ENCODE measurements at regions not wholly inside any gene's neighbourhood (a gene's known extent, or its start where the extent isn't known, plus 50 kb on each side); places are given as distances from the start of the nearest gene placed in this dataset.
"Not testable (repeated sequence)": the region's sequence is repeated elsewhere in the genome, so short reads cannot be mapped to it uniquely, and the experiment has no call there.

GRCh38 chr13:19362946-19363510 lies 181.4 kb upstream of the TUBA3C start:
- H3K4me1 ChIP-seq (ENCODE audit: low read length) = no peaks in the 10 kb centered on the region
- no peaks in the 10 kb centered on the region for H3K9me3 ChIP-seq (replicated peaks; ENCODE audit: insufficient read depth, low read length)
- DNase-seq = no peak
- no peaks in the 10 kb centered on the region for H3K27me3 ChIP-seq (replicated peaks; ENCODE audit: insufficient read depth, low read length)
- no peak overlapping the region for H2AFZ ChIP-seq (ENCODE audit: low read length)
- H3F3A ChIP-seq (ENCODE audit: insufficient read depth, low read length) = no peaks in the 10 kb centered on the region
- H3K27ac ChIP-seq (ENCODE audit: low read length) = no peak overlapping the region
- H3K4me2 ChIP-seq (ENCODE audit: low read depth, low read length) = no peak overlapping the region
- H3K9me2 ChIP-seq (replicated peaks; ENCODE audit: insufficient read depth, low read length) = no peaks in the 10 kb centered on the region
- no peak overlapping the region for H3K9ac ChIP-seq (ENCODE audit: low read length)
- no peak overlapping the region for H3K4me3 ChIP-seq (ENCODE audit: low read length)
- no peaks in the 10 kb centered on the region for H4K20me1 ChIP-seq (ENCODE audit: insufficient read depth, low read length)
- H3K36me3 ChIP-seq (replicated peaks; ENCODE audit: insufficient read depth, low read length) = no peaks in the 10 kb centered on the region
- H3K79me2 ChIP-seq (ENCODE audit: low read length) = no peaks in the 10 kb centered on the region
- no peak for TF ChIP-seq EZH2phosphoT487 (IDR thresholded peaks at IDR 0.05; ENCODE audit: low read length)
- no peak for TF ChIP-seq EZH2 (optimal IDR thresholded peaks at IDR 0.05; ENCODE audit: low read depth, low read length)
- TF ChIP-seq CTCF (IDR thresholded peaks at IDR 0.05; ENCODE audit: low read length) = no peak

- not testable (repeated sequence) for DNase-seq
Measured at GRCh38 chr13:19359697-19360096, 178.1 kb upstream of the TUBA3C start.

GRCh38 chr13:19345916-19346422 lies 164.3 kb upstream of the TUBA3C start:
- no peaks in the 10 kb centered on the region for H3K36me3 ChIP-seq (replicated peaks; ENCODE audit: insufficient read depth, low read length)
- no peaks in the 10 kb centered on the region for H4K20me1 ChIP-seq (ENCODE audit: insufficient read depth, low read length)
- no peaks in the 10 kb centered on the region for H3K79me2 ChIP-seq (ENCODE audit: low read length)
- no peaks in the 10 kb centered on the region for H3K27me3 ChIP-seq (replicated peaks; ENCODE audit: insufficient read depth, low read length)
- TF ChIP-seq EZH2 (optimal IDR thresholded peaks at IDR 0.05; ENCODE audit: low read depth, low read length) = no peak
- TF ChIP-seq CTCF (IDR thresholded peaks at IDR 0.05; ENCODE audit: low read length) = no peak
- TF ChIP-seq EZH2phosphoT487 (IDR thresholded peaks at IDR 0.05; ENCODE audit: low read length) = no peak
- DNase-seq = no peak
- no peak overlapping the region for H3K9ac ChIP-seq (ENCODE audit: low read length)
- no peaks in the 10 kb centered on the region for H3K9me2 ChIP-seq (replicated peaks; ENCODE audit: insufficient read depth, low read length)
- H2AFZ ChIP-seq (ENCODE audit: low read length) = no peak overlapping the region
- H3K4me1 ChIP-seq (ENCODE audit: low read length) = no peaks in the 10 kb centered on the region
- H3K27ac ChIP-seq (ENCODE audit: low read length) = no peak overlapping the region
- H3K9me3 ChIP-seq (replicated peaks; ENCODE audit: insufficient read depth, low read length) = no peaks in the 10 kb centered on the region
- H3F3A ChIP-seq (ENCODE audit: insufficient read depth, low read length) = no peaks in the 10 kb centered on the region
- no peak overlapping the region for H3K4me2 ChIP-seq (ENCODE audit: low read depth, low read length)
- H3K4me3 ChIP-seq (ENCODE audit: low read length) = no peak overlapping the region

More at GRCh38 chr13:19359697-19360096, 178.1 kb upstream of the TUBA3C start:
- not testable (repeated sequence) for H3K27ac ChIP-seq (ENCODE audit: low read length); H4K20me1 ChIP-seq (ENCODE audit: insufficient read depth, low read length); H3K27me3 ChIP-seq (replicated peaks; ENCODE audit: insufficient read depth, low read length); H3K4me2 ChIP-seq (ENCODE audit: low read depth, low read length); H3K9ac ChIP-seq (ENCODE audit: low read length); H3K36me3 ChIP-seq (replicated peaks; ENCODE audit: insufficient read depth, low read length); H3K9me3 ChIP-seq (replicated peaks; ENCODE audit: insufficient read depth, low read length); H3K4me3 ChIP-seq (ENCODE audit: low read length); H2AFZ ChIP-seq (ENCODE audit: low read length); H3K4me1 ChIP-seq (ENCODE audit: low read length); H3K9me2 ChIP-seq (replicated peaks; ENCODE audit: insufficient read depth, low read length); H3F3A ChIP-seq (ENCODE audit: insufficient read depth, low read length); H3K79me2 ChIP-seq (ENCODE audit: low read length)

GRCh38 chr13:19345158-19345557 lies 163.5 kb upstream of the TUBA3C start:
- Histone ChIP-seq H3K4me1 (ENCODE audit: low read length) (no peaks in the 10 kb centered on the region), H3K27me3 (replicated peaks; ENCODE audit: insufficient read depth, low read length) (no peaks in the 10 kb centered on the region), H3K36me3 (replicated peaks; ENCODE audit: insufficient read depth, low read length) (no peaks in the 10 kb centered on the region), H3K79me2 (ENCODE audit: low read length) (no peaks in the 10 kb centered on the region), H3F3A (ENCODE audit: insufficient read depth, low read length) (no peaks in the 10 kb centered on the region), H3K9ac (ENCODE audit: low read length) (no peak overlapping the region), H3K9me2 (replicated peaks; ENCODE audit: insufficient read depth, low read length) (no peaks in the 10 kb centered on the region), H2AFZ (ENCODE audit: low read length) (no peak overlapping the region), H3K4me3 (ENCODE audit: low read length) (peak overlapping the region; percentile 39; the same call in 1 of the 2 replicates), H4K20me1 (ENCODE audit: insufficient read depth, low read length) (no peaks in the 10 kb centered on the region), H3K4me2 (ENCODE audit: low read depth, low read length) (no peak overlapping the region), H3K27ac (ENCODE audit: low read length) (no peak overlapping the region), H3K9me3 (replicated peaks; ENCODE audit: insufficient read depth, low read length) (no peaks in the 10 kb centered on the region)
- DNase-seq = no peak
- TF ChIP-seq CTCF (IDR thresholded peaks at IDR 0.05; ENCODE audit: low read length) = no peak
- TF ChIP-seq EZH2 (optimal IDR thresholded peaks at IDR 0.05; ENCODE audit: low read depth, low read length) = no peak
- TF ChIP-seq EZH2phosphoT487 (IDR thresholded peaks at IDR 0.05; ENCODE audit: low read length) = no peak

GRCh38 chr13:19344585-19345120 lies 163.0 kb upstream of the TUBA3C start:
- not testable (repeated sequence) for H3K4me1 ChIP-seq (ENCODE audit: low read length); H3K9me2 ChIP-seq (replicated peaks; ENCODE audit: insufficient read depth, low read length); H2AFZ ChIP-seq (ENCODE audit: low read length); DNase-seq; H3F3A ChIP-seq (ENCODE audit: insufficient read depth, low read length); H3K27ac ChIP-seq (ENCODE audit: low read length); H3K9me3 ChIP-seq (replicated peaks; ENCODE audit: insufficient read depth, low read length); H4K20me1 ChIP-seq (ENCODE audit: insufficient read depth, low read length); H3K27me3 ChIP-seq (replicated peaks; ENCODE audit: insufficient read depth, low read length); H3K79me2 ChIP-seq (ENCODE audit: low read length); H3K4me2 ChIP-seq (ENCODE audit: low read depth, low read length); H3K36me3 ChIP-seq (replicated peaks; ENCODE audit: insufficient read depth, low read length); H3K9ac ChIP-seq (ENCODE audit: low read length)
- H3K4me3 ChIP-seq (ENCODE audit: low read length) = peak overlapping the region; percentile 39; the same call in 1 of the 2 replicates
